Keratinocyte (primary cell): ENCODE measurements at regions not wholly inside any gene's neighbourhood (a gene's known extent, or its start where the extent isn't known, plus 50 kb on each side); places are given as distances from the start of the nearest gene placed in this dataset.

Source experiments
- DNase-seq: peaks from one replicate; pipeline ENCODE4 v3.0.0-alpha.2; 2011; ENCODE audit warnings: low read depth, missing footprints, low spot score
- FAIRE-seq: peaks from 2 replicates; lab custom pipeline; 2011; peaks lifted over from hg19 to GRCh38; lab: Jason Lieb, UNC
- H2AFZ ChIP-seq: 2 replicates; pipeline ENCODE4 v1.6.0; 2012; ENCODE audit warnings: low read length, control low read depth, inconsistent platforms; ENCODE audit not compliant: control insufficient read depth
- H3K27ac ChIP-seq: 2 replicates; pipeline ENCODE4 v1.5.1; 2011; ENCODE audit warnings: low read length; ENCODE audit not compliant: control insufficient read depth, insufficient read depth
- H3K27me3 ChIP-seq: 3 replicates; pipeline ENCODE4 v1.6.0; 2011; ENCODE audit warnings: low read length; ENCODE audit not compliant: control insufficient read depth, insufficient read depth; ENCODE audit errors: extremely low read depth
- H3K36me3 ChIP-seq, 2 experiments: 2 replicates in 1 of 2; 3 replicates in 1 of 2; pipeline ENCODE4 v1.5.1; 2011; ENCODE audit warnings: low read length in 2 of 2, mild to moderate bottlenecking in 1 of 2; ENCODE audit not compliant: control insufficient read depth in 2 of 2, insufficient read depth in 2 of 2; ENCODE audit errors: extremely low read depth in 1 of 2
- H3K4me1 ChIP-seq: 3 replicates; pipeline ENCODE4 v1.5.1; 2011; ENCODE audit warnings: low read length; ENCODE audit not compliant: control insufficient read depth, insufficient read depth; ENCODE audit errors: extremely low read depth
- H3K4me2 ChIP-seq: 3 replicates; pipeline ENCODE4 v1.6.0; 2011; ENCODE audit warnings: low read depth, low read length; ENCODE audit not compliant: control insufficient read depth, insufficient read depth; ENCODE audit errors: extremely low read depth
- H3K4me3 ChIP-seq, 3 experiments: fragments of 200-600 bp in 1 of 3; sonication (generic) in 1 of 3; 2 replicates in 2 of 3; 3 replicates in 1 of 3; pipeline ENCODE4 v1.5.1; 2011 to 2016; ENCODE audit warnings: low read length in 3 of 3, mild to moderate bottlenecking in 3 of 3, control low read depth in 2 of 3, inconsistent platforms in 1 of 3, low read depth in 1 of 3, mixed read lengths in 1 of 3, mixed run types in 1 of 3, moderate library complexity in 1 of 3; ENCODE audit not compliant: control insufficient read depth in 2 of 3, insufficient read depth in 2 of 3; ENCODE audit errors: extremely low read depth in 1 of 3
- H3K79me2 ChIP-seq: 2 replicates; pipeline ENCODE4 v1.6.0; 2012; ENCODE audit warnings: low read length; ENCODE audit not compliant: control insufficient read depth, insufficient read depth
- H3K9ac ChIP-seq: 3 replicates; pipeline ENCODE4 v1.6.0; 2011; ENCODE audit warnings: low read length; ENCODE audit not compliant: control insufficient read depth, insufficient read depth; ENCODE audit errors: extremely low read depth
- H3K9me1 ChIP-seq: 3 replicates; pipeline ENCODE4 v1.6.0; 2011; ENCODE audit warnings: low read length; ENCODE audit not compliant: control insufficient read depth, insufficient read depth; ENCODE audit errors: extremely low read depth
- H3K9me3 ChIP-seq: 2 replicates; pipeline ENCODE4 v1.5.1; 2012; ENCODE audit warnings: low read depth, low read length; ENCODE audit not compliant: control insufficient read depth
- H4K20me1 ChIP-seq: 3 replicates; pipeline ENCODE4 v1.6.0; 2011; ENCODE audit warnings: low read length; ENCODE audit not compliant: control insufficient read depth, insufficient read depth; ENCODE audit errors: extremely low read depth
- EZH2 ChIP-seq: IDR thresholded peaks from one replicate; pipeline ENCODE4 v1.6.1; 2012; ENCODE audit warnings: inconsistent platforms, mild to moderate bottlenecking, low read length, moderate library complexity
- dilution Hi-C: fragments of 300-500 bp; cut with MboI; formaldehyde crosslinking; loops from one replicate; pipeline ENCODE4 v1.7.0; 2020; ENCODE audit warnings: low sequenced_read_pairs; ENCODE audit not compliant: extremely low pct_ligation_motif_present
- TF ChIP-seq, protein P1 (sequence below), 3 experiments: IDR thresholded peaks in 1 of 3; conservative IDR thresholded peaks in 1 of 3; optimal IDR thresholded peaks in 1 of 3; 2 replicates in 2 of 3; 3 replicates in 1 of 3; pipeline versions ENCODE3 to v1.5.1; 2011; ENCODE audit warnings: low read length in 3 of 3, mild to moderate bottlenecking in 3 of 3, moderate library complexity in 2 of 3, control low read depth in 1 of 3, inconsistent platforms in 1 of 3; ENCODE audit not compliant: insufficient read depth in 2 of 3; ENCODE audit errors: extremely low read depth in 1 of 3

DNA sequence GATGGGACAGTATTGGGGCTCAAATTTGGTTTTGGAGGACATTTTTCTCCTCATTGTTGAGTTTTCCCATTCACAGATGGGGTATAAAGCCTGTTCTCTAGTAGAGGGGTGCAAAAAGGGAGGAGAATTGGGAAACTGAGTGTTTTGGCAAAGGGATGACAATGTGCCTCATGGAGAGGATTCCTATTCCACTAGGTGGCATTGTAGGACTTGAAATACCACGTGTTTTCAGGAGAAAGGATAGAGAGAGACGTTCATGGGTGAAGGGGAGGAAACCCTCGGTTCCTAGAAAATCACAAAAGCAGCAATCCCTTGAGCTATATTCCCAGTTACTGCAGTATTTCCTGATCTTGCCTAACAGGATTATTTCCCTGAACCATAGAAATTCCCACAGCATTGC lies 113.7 kb upstream of the SRD5A2 start:
- no peak for TF ChIP-seq EZH2
- TF ChIP-seq, protein P1, sequence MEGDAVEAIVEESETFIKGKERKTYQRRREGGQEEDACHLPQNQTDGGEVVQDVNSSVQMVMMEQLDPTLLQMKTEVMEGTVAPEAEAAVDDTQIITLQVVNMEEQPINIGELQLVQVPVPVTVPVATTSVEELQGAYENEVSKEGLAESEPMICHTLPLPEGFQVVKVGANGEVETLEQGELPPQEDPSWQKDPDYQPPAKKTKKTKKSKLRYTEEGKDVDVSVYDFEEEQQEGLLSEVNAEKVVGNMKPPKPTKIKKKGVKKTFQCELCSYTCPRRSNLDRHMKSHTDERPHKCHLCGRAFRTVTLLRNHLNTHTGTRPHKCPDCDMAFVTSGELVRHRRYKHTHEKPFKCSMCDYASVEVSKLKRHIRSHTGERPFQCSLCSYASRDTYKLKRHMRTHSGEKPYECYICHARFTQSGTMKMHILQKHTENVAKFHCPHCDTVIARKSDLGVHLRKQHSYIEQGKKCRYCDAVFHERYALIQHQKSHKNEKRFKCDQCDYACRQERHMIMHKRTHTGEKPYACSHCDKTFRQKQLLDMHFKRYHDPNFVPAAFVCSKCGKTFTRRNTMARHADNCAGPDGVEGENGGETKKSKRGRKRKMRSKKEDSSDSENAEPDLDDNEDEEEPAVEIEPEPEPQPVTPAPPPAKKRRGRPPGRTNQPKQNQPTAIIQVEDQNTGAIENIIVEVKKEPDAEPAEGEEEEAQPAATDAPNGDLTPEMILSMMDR (optimal IDR thresholded peaks at IDR 0.05 in 1 of 3, IDR thresholded peaks at IDR 0.05 in 1 of 3, conservative IDR thresholded peaks at IDR 0.05 in 1 of 3; ENCODE audit: extremely low read depth in 1 of 3, insufficient read depth in 2 of 3, low read length in 3 of 3) = peak; percentile 11 to 26 (median 13)
- H3K4me1 ChIP-seq = no peaks in the 10 kb centered on the region
- no peaks in the 10 kb centered on the region for H3K79me2 ChIP-seq
- H3K9me3 ChIP-seq = peaks cover 14% of the 10 kb centered on the region
- DNase-seq (no peak), FAIRE-seq (no peak)
- H2AFZ ChIP-seq = no peak overlapping the region
- H3K4me3 ChIP-seq = no peak overlapping the region
- no peak overlapping the region for H3K27ac ChIP-seq
- no peak overlapping the region for H3K9ac ChIP-seq
- H3K27me3 ChIP-seq = no peaks in the 10 kb centered on the region
- no peaks in the 10 kb centered on the region for H4K20me1 ChIP-seq
- no peak overlapping the region for H3K4me2 ChIP-seq
- no peaks in the 10 kb centered on the region for H3K9me1 ChIP-seq
- dilution Hi-C loops = no loop called here
- no peaks in the 10 kb centered on the region for H3K36me3 ChIP-seq

DNA sequence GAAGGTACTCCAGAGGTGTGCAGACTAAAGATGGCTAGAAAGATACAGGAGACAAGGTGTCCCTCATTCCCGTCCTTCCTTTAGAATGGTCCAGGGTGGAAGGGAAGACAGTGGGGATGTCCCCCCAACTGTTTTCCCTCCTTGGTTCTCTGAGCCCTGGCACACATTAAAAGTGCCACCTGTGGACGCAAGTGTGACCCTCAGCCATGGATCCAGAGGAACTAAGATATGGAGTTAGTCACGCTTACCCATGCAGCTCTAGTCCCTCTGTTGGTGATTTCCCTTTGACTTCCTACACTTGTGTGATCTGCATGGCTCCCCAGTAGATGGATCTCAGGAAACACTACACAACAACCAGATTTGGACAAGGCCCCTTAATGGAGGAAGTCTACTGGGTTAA lies 113.1 kb upstream of the SRD5A2 start:
- H3K79me2 ChIP-seq = no peaks in the 10 kb centered on the region
- no peak overlapping the region for H3K4me3 ChIP-seq
- no peak overlapping the region for H3K27ac ChIP-seq
- no peaks in the 10 kb centered on the region for H3K36me3 ChIP-seq
- no peaks in the 10 kb centered on the region for H4K20me1 ChIP-seq
- H3K9me1 ChIP-seq = no peaks in the 10 kb centered on the region
- peaks cover 14% of the 10 kb centered on the region for H3K9me3 ChIP-seq
- H3K9ac ChIP-seq = no peak overlapping the region
- H3K27me3 ChIP-seq = no peaks in the 10 kb centered on the region
- no peaks in the 10 kb centered on the region for H3K4me1 ChIP-seq
- no peak for DNase-seq
- H2AFZ ChIP-seq = no peak overlapping the region
- FAIRE-seq = no peak
- H3K4me2 ChIP-seq = no peak overlapping the region
- TF ChIP-seq, protein P1 (optimal IDR thresholded peaks at IDR 0.05 in 1 of 3, IDR thresholded peaks at IDR 0.05 in 1 of 3, conservative IDR thresholded peaks at IDR 0.05 in 1 of 3; ENCODE audit: extremely low read depth in 1 of 3, insufficient read depth in 2 of 3, low read length in 3 of 3) = no peak
- TF ChIP-seq EZH2 = no peak
- dilution Hi-C loops = no loop called here
